HUDEP-2 (cell line): ENCODE measurements at regions not wholly inside any gene's neighbourhood (a gene's known extent, or its start where the extent isn't known, plus 50 kb on each side); places are given as distances from the start of the nearest gene placed in this dataset.
A peak's percentile ranks its signal among the peaks of the same experiment; 100 is the strongest.

Experiments used
- DNase-seq, 76 experiments: peaks; one replicate each; lab custom pipeline; 2025; ENCODE audit not compliant: unreplicated experiment in 76 of 76; lab: John Stamatoyannopoulos, UW

- DNase-seq, result no peak
These were observed 162.6 kb upstream of the PLEKHG7 start for GRCh38 chr12:92539976-92540781.

GRCh38 chr12:92539110-92539749 is 163.6 kb upstream of the PLEKHG7 start:
- DNase-seq, result no peak

- no peak for DNase-seq
These were observed 165.4 kb upstream of the PLEKHG7 start for GRCh38 chr12:92537290-92537960.

- no peak for DNase-seq
These were observed 166.8 kb upstream of the PLEKHG7 start for GRCh38 chr12:92535961-92536360.

GRCh38 chr12:92533280-92533890 is 169.4 kb upstream of the PLEKHG7 start:
- no peak for DNase-seq

- DNase-seq, result no peak
These were observed 172.1 kb upstream of the PLEKHG7 start for GRCh38 chr12:92530706-92531105.

- peak in 1 of 76 experiments; percentile 1 for DNase-seq
These were observed 172.8 kb upstream of the PLEKHG7 start for GRCh38 chr12:92529944-92530343.

GRCh38 chr12:92528586-92528985 is 174.2 kb upstream of the PLEKHG7 start:
- no peak for DNase-seq

- no peak for DNase-seq
These were observed 174.7 kb upstream of the PLEKHG7 start for GRCh38 chr12:92528097-92528496.

- DNase-seq, result no peak
These were observed 178.3 kb upstream of the PLEKHG7 start for GRCh38 chr12:92524489-92524888.

GRCh38 chr12:92520511-92520910 is 182.3 kb upstream of the PLEKHG7 start:
- no peak for DNase-seq

- DNase-seq, result no peak
These were observed 183.5 kb upstream of the PLEKHG7 start for GRCh38 chr12:92519284-92519683.

- no peak for DNase-seq
These were observed 184.7 kb upstream of the PLEKHG7 start for GRCh38 chr12:92518071-92518470.

- no peak for DNase-seq
These were observed 186.6 kb upstream of the PLEKHG7 start for GRCh38 chr12:92516277-92516600.

GRCh38 chr12:92513231-92513730 is 189.5 kb upstream of the PLEKHG7 start:
- no peak for DNase-seq

GRCh38 chr12:92511786-92512185 is 191.0 kb upstream of the PLEKHG7 start:
- no peak for DNase-seq

GRCh38 chr12:92509156-92509738 is 193.5 kb upstream of the PLEKHG7 start:
- no peak for DNase-seq

GRCh38 chr12:92506891-92507290 is 195.9 kb upstream of the PLEKHG7 start:
- no peak for DNase-seq

- no peak for DNase-seq
These were observed 196.3 kb upstream of the PLEKHG7 start for GRCh38 chr12:92506460-92506859.

- no peak for DNase-seq
These were observed 197.2 kb upstream of the PLEKHG7 start for GRCh38 chr12:92505254-92506231.
